ENCODE measurements at regions not wholly inside any gene's neighbourhood (a gene's known extent, or its start where the extent isn't known, plus 50 kb on each side); places are given as distances from the start of the nearest gene placed in this dataset.

DNA sequence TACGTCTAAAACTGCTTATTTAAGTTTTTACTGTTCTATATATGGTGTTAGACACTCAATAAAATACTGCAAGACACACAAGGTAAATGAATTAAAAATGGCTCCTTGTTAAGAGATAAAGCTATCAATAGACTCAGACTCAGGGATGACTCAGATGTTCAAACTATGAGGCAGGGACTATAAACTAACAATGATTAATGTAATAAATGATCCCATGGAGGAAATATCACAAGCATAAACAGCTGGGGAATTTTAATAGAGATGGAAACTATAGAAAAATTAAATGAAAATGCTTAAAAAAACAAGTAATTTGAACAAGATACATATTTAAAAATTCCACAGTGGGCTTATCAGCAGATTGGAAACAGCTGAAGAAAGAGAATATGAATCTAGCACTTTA is 650.8 kb downstream of the DCDC2C start:
- TF ChIP-seq, protein P1, sequence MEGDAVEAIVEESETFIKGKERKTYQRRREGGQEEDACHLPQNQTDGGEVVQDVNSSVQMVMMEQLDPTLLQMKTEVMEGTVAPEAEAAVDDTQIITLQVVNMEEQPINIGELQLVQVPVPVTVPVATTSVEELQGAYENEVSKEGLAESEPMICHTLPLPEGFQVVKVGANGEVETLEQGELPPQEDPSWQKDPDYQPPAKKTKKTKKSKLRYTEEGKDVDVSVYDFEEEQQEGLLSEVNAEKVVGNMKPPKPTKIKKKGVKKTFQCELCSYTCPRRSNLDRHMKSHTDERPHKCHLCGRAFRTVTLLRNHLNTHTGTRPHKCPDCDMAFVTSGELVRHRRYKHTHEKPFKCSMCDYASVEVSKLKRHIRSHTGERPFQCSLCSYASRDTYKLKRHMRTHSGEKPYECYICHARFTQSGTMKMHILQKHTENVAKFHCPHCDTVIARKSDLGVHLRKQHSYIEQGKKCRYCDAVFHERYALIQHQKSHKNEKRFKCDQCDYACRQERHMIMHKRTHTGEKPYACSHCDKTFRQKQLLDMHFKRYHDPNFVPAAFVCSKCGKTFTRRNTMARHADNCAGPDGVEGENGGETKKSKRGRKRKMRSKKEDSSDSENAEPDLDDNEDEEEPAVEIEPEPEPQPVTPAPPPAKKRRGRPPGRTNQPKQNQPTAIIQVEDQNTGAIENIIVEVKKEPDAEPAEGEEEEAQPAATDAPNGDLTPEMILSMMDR (IDR thresholded peaks at IDR 0.05) = no peak
- no peak for TF ChIP-seq EZH2 (IDR thresholded peaks at IDR 0.05)

Measured in neural progenitor cell (in vitro differentiated cells).